ENCODE measurements at regions not wholly inside any gene's neighbourhood (a gene's known extent, or its start where the extent isn't known, plus 50 kb on each side); places are given as distances from the start of the nearest gene placed in this dataset.

DNA sequence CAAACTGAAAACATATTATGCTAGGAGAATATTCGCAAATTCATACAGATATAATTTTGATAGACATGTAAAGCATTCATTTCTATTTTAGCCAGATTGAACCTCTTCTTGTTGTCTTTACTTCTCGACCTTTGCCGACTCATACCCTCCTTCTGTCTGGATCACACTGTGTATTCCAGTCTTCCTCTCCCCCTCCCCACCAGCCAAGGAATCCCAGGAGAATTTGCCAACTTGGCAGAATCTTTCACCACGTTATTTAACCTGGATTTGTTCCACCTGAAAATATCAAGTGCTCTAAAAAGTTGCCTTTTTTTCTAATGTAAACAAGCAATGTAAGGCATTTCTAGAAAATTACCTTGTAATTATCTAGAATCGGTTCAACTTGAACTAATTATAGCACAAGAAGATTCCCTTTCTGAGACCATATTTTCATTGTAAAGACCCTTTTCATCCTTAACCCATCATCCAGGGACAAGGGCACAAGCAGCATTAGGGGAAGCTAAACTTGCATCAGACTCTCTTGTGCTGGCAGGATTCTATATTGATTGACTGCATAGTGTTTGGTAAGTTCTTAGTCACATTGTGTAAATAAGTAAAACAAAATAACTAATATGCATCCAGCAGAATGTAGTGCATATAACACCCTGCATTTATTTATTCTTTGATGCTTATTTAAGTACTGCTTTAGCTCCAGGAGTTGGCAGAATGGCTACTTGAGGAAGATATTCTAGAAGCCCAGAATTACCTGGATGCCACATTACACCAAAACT, 1328.7 kb upstream of the NXPH2 start:
- TF ChIP-seq, protein P1, sequence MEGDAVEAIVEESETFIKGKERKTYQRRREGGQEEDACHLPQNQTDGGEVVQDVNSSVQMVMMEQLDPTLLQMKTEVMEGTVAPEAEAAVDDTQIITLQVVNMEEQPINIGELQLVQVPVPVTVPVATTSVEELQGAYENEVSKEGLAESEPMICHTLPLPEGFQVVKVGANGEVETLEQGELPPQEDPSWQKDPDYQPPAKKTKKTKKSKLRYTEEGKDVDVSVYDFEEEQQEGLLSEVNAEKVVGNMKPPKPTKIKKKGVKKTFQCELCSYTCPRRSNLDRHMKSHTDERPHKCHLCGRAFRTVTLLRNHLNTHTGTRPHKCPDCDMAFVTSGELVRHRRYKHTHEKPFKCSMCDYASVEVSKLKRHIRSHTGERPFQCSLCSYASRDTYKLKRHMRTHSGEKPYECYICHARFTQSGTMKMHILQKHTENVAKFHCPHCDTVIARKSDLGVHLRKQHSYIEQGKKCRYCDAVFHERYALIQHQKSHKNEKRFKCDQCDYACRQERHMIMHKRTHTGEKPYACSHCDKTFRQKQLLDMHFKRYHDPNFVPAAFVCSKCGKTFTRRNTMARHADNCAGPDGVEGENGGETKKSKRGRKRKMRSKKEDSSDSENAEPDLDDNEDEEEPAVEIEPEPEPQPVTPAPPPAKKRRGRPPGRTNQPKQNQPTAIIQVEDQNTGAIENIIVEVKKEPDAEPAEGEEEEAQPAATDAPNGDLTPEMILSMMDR (IDR thresholded peaks at IDR 0.05; ENCODE audit: low read depth, low read length) = no peak
- no peak for TF ChIP-seq EZH2phosphoT487 (IDR thresholded peaks at IDR 0.05; ENCODE audit: low read depth)

Data from OCI-LY3 (cell line).